ENCODE measurements at regions not wholly inside any gene's neighbourhood (a gene's known extent, or its start where the extent isn't known, plus 50 kb on each side); places are given as distances from the start of the nearest gene placed in this dataset.

GRCh38 chr5:97545886-97546535 lies 363.0 kb upstream of the RIOK2 start:
- TF ChIP-seq CTCF (conservative IDR thresholded peaks at IDR 0.05; ENCODE audit: low read depth, low read length), result no peak
- no peak for TF ChIP-seq EZH2 (IDR thresholded peaks at IDR 0.05; ENCODE audit: borderline replicate concordance, low read depth, low read length, poor library complexity, severe bottlenecking)
